GM18867 (cell line): ENCODE measurements at regions not wholly inside any gene's neighbourhood (a gene's known extent, or its start where the extent isn't known, plus 50 kb on each side); places are given as distances from the start of the nearest gene placed in this dataset.
"Not testable (repeated sequence)": the region's sequence is repeated elsewhere in the genome, so short reads cannot be mapped to it uniquely, and the experiment has no call there.

Experiments
- ATAC-seq: cut with Tn5 transposase; IDR thresholded peaks from one replicate; pipeline ENCODE4 v1.9.1; 2021; ENCODE audit warnings: mild to moderate bottlenecking, moderate library complexity; ENCODE audit not compliant: unreplicated experiment

GRCh38 chr4:147139455-147140198, 194.0 kb upstream of the TTC29 start:
- peak; percentile 90 for ATAC-seq

GRCh38 chr4:147151763-147152162, 206.1 kb upstream of the TTC29 start:
- ATAC-seq, result no peak

- ATAC-seq, result no peak
Observed at GRCh38 chr4:147157860-147158701, 212.4 kb upstream of the TTC29 start.

GRCh38 chr4:147160908-147161513, 215.3 kb upstream of the TTC29 start:
- peak; percentile 92 for ATAC-seq

- ATAC-seq, result no peak
Observed at GRCh38 chr4:147163311-147163710, 217.6 kb upstream of the TTC29 start.

- ATAC-seq, result not testable (repeated sequence)
Observed at GRCh38 chr4:147168200-147168599, 222.5 kb upstream of the TTC29 start.

- no peak for ATAC-seq
Observed at GRCh38 chr4:147173322-147173721, 227.7 kb upstream of the TTC29 start.

GRCh38 chr4:147173797-147174432, 228.3 kb upstream of the TTC29 start:
- ATAC-seq, result no peak

GRCh38 chr4:147174591-147174990, 228.9 kb upstream of the TTC29 start:
- no peak for ATAC-seq

- ATAC-seq, result no peak
Observed at GRCh38 chr4:147175460-147176025, 229.9 kb upstream of the TTC29 start.

GRCh38 chr4:147182041-147182440, 236.4 kb upstream of the TTC29 start:
- no peak for ATAC-seq

- no peak for ATAC-seq
Observed at GRCh38 chr4:147192679-147193078, 247.0 kb upstream of the TTC29 start.

- ATAC-seq, result no peak
Observed at GRCh38 chr4:147194114-147194513, 248.4 kb upstream of the TTC29 start.

GRCh38 chr4:147194604-147195003, 248.9 kb upstream of the TTC29 start:
- ATAC-seq, result no peak

GRCh38 chr4:147195386-147195785, 249.7 kb upstream of the TTC29 start:
- ATAC-seq, result no peak

- ATAC-seq, result no peak
Observed at GRCh38 chr4:147198411-147199051, 252.9 kb upstream of the TTC29 start.

- no peak for ATAC-seq
Observed at GRCh38 chr4:147201016-147201415, 255.4 kb upstream of the TTC29 start.

GRCh38 chr4:147206807-147207206, 261.1 kb upstream of the TTC29 start:
- ATAC-seq, result no peak

GRCh38 chr4:147207911-147208310, 262.2 kb upstream of the TTC29 start:
- ATAC-seq, result no peak

GRCh38 chr4:147217655-147218054, 263.2 kb upstream of the EDNRA start:
- no peak for ATAC-seq
